22Rv1 (cell line): ENCODE measurements at regions not wholly inside any gene's neighbourhood (a gene's known extent, or its start where the extent isn't known, plus 50 kb on each side); places are given as distances from the start of the nearest gene placed in this dataset.

Experiments used
- H3K27ac ChIP-seq: fragments of 450-650 bp; 2 replicates; pipeline ENCODE4 v1.5.1; 2017
- CTCF ChIP-seq: fragments of 450-650 bp; IDR thresholded peaks from 2 replicates; pipeline ENCODE4 v1.5.1; 2017; ENCODE audit warnings: mild to moderate bottlenecking
- ZFX ChIP-seq: fragments of 450-650 bp; IDR thresholded peaks from 2 replicates; pipeline ENCODE4 v1.6.1; 2017; ENCODE audit warnings: antibody characterized with exemption, borderline replicate concordance

- TF ChIP-seq CTCF (no peak), ZFX (no peak)
- no peak overlapping the region for H3K27ac ChIP-seq
These were observed 119.9 kb downstream of the FAM43A start for GRCh38 chr3:194805546-194805945.

- TF ChIP-seq ZFX (no peak), CTCF (no peak)
- no peak overlapping the region for H3K27ac ChIP-seq
These were observed 121.4 kb downstream of the FAM43A start for GRCh38 chr3:194806991-194807630.

- no peak overlapping the region for H3K27ac ChIP-seq
- TF ChIP-seq ZFX (no peak), CTCF (no peak)
These were observed 123.0 kb downstream of the FAM43A start for GRCh38 chr3:194808640-194809097.

- TF ChIP-seq ZFX: no peak
- TF ChIP-seq CTCF: no peak
- H3K27ac ChIP-seq: no peak overlapping the region
These were observed 123.7 kb downstream of the FAM43A start for GRCh38 chr3:194809382-194809781.

- H3K27ac ChIP-seq: no peak overlapping the region
These were observed 124.4 kb downstream of the FAM43A start for GRCh38 chr3:194810076-194810475.

GRCh38 chr3:194811118-194811517 lies 125.4 kb downstream of the FAM43A start:
- TF ChIP-seq CTCF: no peak
- TF ChIP-seq ZFX: no peak
- no peak overlapping the region for H3K27ac ChIP-seq

More at GRCh38 chr3:194810076-194810475, 124.4 kb downstream of the FAM43A start:
- TF ChIP-seq CTCF: no peak

GRCh38 chr3:194812176-194812575 lies 126.5 kb downstream of the FAM43A start:
- TF ChIP-seq ZFX: no peak
- no peak for TF ChIP-seq CTCF
- no peak overlapping the region for H3K27ac ChIP-seq
